GM18909 (cell line): ENCODE measurements at regions not wholly inside any gene's neighbourhood (a gene's known extent, or its start where the extent isn't known, plus 50 kb on each side); places are given as distances from the start of the nearest gene placed in this dataset.
"Not testable (repeated sequence)": the region's sequence is repeated elsewhere in the genome, so short reads cannot be mapped to it uniquely, and the experiment has no call there.

ENCODE experiments used
- ATAC-seq: cut with Tn5 transposase; IDR thresholded peaks from one replicate; pipeline ENCODE4 v1.9.1; 2021; ENCODE audit warnings: mild to moderate bottlenecking; ENCODE audit not compliant: unreplicated experiment, poor library complexity

DNA sequence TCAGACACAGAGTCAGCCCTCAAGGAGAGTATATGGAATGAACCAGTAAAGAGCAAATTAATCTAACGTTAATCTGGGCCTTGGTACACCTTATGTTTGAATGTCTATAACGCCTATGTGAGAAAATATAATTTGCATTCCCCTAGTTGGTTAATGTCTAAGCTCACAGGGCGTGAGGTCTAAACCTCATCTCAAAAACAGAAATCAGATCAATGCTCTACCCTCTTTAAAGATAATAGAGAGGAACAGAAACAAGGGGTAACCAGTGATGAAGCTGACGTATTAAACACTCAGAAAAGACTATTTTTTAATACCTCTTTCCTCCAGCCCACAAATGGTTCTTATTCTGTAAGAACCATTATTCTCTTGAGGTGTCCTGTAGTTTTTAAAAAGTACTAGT, 369.2 kb upstream of the NOCT start:
- ATAC-seq: peak; percentile 62

DNA sequence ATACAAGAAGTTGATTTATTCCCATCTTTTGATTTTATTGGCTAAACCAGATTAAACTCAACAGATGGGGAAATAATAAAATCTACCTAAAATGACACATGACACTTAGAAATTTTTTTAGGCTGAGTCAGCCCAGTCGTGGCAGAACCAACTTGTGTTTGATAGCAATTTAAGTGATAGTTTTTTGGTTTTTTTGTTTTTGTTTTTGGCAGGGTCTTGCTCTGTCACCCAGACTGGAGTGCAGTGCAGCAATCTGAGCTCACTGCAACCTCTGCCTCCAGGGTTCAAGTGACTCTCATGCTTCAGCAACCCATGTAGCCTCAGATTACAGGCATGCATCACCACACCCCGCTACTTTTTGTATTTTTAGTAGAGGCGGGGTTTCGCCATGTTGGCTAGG, 370.3 kb upstream of the NOCT start:
- no peak for ATAC-seq

DNA sequence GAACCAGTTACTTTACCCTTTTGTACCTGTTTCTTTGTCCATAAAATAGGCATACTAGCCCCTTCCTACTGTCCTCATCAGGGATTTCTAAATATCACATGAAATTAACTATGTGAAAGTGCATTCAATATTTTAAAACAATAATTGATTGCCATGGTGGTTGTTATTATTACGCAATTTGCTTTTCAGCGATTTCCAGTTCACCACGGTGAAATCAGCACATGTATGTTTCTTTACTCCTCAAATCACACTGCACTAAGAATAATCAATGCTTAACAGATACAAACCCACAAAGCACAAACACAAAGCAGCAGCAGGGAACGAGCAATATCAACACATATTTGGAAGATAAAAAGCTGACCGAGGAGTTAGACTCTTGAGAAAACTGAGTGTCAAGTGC, 371.3 kb upstream of the NOCT start:
- no peak for ATAC-seq

DNA sequence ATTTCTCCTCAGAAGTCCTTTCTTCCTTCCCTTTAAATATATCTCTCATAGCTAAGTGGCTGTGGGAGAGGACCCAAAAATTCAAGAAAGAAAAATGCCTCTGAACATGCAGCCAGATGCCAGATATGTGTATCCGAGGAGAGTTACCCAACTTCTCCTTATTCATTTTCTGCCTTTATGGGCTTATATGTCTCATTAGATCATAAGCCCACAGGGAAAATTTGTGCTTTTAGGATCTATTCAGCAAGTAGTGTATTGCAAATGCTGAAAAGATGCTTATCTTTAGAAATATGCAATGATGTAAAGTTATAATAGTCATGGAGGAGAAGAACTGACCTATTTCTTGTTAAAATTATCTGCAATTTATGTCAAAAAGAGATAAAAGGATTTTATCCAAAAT, 371.8 kb upstream of the NOCT start:
- no peak for ATAC-seq

DNA sequence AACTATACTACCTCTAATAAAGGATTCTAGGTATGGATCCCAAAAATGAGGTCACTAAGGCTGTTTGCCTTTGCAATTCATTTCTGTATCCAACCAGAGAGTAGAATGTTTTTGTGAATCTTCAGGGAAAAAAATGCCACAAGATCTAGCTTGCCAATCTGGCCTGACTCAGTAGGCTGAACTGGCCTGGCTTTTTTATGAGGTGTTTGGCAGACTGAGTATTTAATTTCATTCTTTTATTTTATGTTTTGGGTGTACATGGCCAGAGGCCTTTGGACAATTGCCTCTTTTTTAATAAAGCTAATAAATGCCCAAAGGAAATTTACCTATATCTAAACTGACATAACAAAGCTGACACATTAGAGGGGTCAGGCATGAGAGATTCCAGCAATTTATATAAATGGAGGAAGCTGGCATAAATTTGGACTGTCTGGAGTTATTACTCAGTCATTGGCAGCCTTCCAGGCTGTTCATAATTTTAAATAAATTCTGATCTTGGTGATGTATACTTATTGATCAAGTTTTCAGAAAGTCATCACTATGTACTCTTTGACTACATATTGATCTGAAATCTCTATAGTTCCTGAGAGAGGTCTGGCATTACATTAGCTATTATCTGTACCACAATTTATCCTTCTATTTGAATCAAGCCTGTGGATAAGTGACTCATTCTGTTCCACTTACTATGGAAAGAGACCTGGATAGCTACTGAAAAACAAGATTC, 376.4 kb upstream of the NOCT start:
- no peak for ATAC-seq

DNA sequence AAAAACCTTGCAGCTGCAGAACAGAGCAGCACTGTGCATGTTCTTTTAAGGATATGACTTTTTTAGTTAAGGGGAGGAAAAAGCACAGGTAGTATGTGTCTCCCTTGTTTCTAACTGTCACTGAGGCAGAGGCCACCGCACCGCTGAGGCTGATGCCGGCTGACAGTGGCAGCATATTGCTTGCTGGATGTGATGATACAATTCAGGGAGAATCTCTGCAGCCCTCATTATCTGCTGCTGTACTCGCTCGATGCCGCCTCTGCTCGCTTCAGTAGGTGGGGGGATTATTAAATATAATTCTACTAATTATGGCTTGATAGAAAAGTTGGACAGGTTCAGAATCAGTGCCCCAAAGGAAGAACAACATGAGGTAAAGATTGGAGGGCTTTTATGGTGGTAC, 378.8 kb upstream of the NOCT start:
- no peak for ATAC-seq

DNA sequence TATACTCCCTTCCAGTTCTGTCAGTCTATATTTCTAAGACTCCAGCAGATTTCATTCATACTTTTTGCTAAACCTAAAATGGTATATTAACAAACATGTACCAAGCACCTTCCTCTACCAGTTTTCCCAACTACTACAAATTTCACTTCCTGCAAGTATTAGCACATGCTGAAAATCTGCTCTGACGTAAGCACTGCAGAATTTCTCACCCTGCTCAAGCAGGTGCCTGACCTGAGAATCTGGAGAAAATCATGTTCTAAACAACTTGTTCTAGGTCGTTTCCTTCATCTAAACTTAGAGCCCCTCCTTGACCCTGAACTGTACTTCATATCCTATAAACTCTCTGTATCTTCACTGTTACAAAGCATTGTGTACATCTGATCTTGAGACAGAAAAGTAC, 380.7 kb upstream of the NOCT start:
- ATAC-seq: no peak

DNA sequence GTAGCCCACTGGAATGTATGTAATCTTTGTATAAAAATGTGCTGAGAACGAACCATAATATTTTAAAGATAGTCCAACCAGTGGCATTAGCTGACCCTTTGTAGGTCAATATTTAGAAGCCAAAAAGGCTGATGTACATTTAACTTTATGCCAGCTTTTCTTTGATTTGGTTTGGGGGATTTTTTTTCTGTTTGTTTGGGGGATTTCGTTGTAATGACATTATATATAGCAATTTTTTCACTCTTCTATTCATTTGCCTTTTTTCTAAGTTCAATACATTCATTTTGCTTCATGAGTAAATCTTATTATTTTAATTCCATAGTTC, 382.0 kb upstream of the NOCT start:
- no peak for ATAC-seq

DNA sequence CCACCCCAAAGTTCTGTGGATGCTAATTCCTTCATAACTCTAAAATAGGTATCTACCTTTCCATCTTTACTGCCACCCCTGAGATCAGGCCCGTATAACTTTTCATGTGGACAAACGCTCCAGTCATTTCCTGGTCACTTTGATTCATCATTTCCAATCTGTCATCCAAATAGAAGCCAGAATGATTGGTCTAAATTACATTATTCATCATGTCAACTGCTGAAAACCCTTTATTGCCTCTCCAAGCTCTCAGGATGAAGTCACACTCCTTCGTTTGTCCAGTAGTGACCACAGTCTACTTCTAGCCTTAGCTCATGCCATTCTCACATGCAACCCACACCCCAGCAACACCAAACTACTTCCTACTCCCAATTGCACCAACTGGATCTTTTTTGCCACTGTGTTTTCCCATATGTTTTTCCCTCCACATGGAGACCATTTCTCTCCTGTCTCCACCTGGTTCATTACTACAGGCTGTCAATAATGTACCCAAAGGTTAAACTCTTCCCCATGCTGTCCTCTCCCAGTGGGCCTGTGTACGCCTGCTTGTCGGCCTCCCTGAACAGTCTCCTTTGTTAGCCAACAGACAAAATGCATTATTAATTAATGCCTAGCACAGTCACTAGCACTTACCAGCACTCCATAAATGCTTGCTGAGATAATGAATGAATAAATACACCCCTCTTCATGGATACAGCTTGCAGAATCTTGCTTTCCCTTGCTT, 382.6 kb upstream of the NOCT start:
- ATAC-seq: no peak

DNA sequence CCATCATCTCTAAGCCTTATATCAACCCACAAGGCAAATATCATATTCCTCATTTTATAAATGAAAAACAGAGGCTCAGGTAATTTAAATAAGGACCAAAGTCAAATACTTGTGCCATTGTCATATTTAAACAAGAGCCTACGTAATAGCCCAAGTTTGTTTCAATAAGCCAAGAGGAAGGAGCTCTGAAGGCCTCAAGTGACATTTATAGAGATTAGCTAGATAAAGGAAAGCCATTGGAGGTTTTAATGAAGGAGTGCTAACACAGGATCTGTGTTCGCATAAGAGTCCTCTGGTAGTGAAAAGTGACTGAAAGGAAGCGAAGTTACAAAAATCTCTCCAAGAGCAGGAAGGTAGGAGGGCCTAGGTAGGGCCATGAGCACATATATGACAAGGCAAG, 384.9 kb upstream of the NOCT start:
- ATAC-seq: no peak

DNA sequence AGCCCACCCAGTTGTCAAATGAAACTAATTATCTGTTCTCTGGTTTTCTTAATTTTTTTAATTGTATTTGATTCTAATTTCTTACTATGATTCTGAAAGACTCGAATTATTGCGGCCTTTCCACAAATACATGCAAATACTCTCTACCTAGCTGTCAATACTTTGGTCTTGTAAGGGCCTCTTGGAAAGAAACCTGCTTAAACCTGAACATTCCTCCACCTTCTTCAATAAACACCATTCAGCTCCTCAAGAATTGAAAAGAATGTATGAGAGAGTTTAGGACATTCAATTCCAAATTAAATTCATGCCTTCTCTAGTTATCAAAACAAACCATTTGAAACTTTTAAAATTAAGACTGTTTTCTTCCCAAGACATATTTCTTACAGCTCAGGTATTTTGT, 385.9 kb upstream of the NOCT start:
- no peak for ATAC-seq

DNA sequence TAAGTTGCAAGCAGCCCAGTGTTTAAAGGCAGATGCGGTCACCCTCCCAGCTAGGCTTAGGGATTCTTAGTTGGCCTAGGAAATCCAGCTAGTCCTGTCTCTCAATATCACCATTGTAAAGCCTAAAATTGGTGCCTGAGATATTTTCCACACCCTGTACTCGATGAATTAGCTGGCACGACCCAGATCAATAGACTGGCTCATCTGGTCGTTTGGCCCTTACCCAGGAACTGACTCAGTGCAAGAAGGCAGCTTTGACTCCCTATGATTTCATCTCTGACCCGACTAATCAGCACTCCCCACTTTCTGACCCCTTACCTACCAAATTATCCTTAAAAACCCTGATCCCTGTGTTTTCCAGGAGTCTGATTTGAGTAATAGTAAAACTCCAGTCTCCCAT, 384.9 kb upstream of the SLC7A11 start:
- ATAC-seq: no peak

DNA sequence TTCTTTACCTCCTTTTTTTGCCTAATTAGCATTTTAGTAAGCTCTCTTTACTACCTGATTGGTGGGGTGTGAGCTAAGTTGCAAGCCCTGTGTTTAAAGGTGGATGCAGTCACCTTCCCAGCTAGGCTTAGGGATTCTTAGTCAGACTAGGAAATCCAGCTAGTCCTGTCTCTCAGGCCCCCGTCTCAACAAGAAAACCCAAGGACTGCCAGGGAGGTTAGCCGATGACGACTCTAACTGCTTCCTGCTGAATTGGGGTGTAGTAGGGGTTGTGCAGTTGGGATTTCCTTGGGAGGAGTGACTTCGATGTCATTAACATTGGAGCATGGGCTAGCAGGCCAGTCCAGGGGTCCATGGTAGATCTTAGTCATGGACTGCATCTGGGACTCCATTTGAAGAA, 380.2 kb upstream of the SLC7A11 start:
- ATAC-seq: not testable (repeated sequence)

DNA sequence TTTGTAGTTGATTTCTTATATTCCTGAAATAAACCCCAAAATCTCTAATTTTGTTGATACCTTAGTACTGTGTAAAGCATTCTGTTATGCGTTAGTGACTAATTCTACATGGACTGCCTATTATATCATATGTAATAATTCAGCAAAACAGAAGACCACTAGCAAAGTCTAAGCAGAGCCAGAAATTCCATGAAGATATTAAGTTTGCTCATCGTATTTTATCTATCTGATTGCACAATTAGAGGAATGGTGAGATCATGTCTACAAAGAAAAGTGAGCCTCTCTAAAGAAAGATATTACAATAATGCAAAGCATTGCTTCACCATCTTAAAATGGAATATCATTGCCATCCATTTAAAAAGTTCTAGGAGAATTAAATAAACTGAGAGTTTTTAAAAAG, 374.6 kb upstream of the SLC7A11 start:
- no peak for ATAC-seq

DNA sequence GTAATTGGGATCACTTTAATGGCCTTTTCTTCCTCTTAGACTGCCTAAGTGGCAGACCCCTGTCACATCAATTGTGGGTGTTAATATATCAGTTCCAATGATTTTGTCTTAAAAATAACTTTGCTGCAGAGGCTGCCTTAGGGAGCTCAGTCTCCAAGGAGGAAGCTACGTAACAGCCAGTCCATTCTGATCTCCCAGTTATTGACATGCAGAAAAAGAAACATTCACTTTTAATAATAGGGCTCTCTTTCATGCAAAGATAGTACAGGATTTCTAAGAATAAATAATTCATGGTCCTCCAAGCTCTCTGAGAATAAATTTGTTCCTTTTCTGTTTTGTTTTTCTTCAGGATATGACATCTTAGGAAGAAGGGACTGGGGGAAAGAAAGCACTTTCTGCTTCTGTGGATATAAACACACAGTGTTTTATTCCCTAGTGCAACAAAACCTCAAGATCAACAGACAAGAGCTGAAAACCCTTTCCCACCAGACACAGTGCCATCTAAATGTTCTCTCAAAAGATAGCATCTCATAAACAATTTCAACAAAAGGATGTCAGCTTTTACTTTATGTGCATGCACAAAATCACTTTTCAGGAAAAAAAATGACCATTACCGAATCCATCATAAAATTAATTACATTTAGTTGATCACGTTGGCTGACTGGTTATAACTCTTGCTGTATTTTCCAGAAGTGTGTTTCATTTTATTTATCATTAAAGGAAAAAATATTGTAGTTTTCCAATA, 372.4 kb upstream of the SLC7A11 start:
- no peak for ATAC-seq

DNA sequence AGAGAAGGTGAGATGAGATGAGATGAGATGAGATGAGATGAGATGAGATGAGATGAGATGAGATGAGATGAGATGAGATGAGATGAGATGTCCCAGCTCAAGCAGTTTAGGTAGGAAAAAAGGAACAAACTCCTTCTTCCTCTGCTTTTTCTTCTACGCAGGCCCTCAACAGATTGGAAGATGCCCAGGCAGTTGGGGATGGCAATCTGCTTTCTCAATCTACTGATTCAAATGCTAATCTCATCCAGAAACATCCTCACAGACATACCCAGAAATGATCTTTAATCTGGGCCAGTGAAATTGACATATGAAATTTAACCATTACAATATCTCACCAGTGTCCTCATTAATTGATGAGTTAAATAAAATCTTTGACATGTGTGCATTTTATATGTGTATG, 370.3 kb upstream of the SLC7A11 start:
- ATAC-seq: no peak

DNA sequence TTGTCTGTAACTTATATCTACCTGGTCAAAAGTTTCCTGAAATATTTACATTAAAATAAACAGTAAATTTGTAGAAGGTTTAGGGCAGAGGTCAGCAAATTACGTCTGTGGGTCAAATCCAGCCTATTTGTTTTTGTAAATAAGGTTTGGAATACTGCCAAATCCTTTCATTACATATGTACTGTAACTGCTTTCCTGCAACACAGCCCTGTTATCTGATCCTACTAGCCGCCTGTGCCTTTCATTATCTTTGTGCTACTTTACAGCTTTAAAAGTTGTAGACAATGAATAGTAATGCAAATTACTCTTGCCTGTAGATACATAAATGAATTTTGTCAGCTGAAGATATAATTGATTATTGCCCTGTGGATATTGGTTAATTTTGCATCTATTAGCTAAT, 369.6 kb upstream of the SLC7A11 start:
- ATAC-seq: no peak

DNA sequence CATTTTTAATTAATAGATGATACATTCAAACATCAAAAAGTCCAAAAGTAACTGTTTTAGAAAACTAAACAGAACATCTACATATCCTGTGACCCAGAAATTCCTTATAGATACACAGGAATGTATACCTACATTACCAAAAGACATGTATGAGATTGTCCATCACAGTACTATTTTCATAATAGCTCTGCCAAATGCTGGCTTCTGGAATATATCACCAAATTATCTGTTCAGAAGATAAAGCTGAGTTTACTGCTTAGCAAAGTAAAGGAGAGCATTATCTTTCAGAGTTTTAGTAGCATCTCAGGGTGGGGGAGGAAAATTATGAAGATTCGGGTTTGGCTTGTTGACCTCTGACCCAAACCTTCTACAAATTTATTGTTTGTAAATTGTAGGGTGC, 368.9 kb upstream of the SLC7A11 start:
- no peak for ATAC-seq

DNA sequence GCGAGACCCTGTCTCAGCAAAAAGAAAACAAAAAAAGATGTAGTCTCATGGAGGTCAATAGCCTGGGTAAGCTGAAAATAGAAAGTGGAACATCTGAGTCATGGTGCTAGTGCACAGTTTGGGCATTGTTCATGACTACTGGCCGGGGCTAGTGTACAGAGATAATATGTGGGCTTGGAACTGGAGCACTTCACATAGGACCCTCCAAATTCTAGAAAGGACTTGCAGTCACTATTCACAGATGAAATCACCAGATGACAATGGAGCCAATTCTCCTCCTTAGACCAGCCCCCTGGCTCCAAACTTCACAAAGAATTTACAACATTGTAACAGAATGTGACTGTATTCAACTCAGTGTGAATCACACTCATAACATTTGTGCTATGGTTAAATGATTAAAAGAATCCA, 367.8 kb upstream of the SLC7A11 start:
- ATAC-seq: peak; percentile 67

DNA sequence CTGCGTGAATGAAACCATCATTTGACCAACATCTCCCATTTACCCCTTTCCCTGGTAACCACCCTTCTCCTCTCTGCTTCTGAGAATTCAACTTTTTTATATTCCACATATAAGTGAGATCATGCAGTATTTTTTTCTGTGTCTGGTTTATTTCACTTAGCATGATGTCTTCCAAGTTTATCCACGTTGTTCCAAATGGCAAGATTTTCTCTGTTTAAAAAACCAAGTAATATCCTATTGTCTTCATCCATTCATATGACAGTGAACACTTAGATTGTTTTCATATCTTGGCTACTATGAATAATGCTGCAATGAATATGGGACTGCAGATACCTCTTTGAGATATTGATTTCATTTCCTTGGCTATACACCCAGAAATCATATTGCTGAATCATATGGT, 362.4 kb upstream of the SLC7A11 start:
- no peak for ATAC-seq

DNA sequence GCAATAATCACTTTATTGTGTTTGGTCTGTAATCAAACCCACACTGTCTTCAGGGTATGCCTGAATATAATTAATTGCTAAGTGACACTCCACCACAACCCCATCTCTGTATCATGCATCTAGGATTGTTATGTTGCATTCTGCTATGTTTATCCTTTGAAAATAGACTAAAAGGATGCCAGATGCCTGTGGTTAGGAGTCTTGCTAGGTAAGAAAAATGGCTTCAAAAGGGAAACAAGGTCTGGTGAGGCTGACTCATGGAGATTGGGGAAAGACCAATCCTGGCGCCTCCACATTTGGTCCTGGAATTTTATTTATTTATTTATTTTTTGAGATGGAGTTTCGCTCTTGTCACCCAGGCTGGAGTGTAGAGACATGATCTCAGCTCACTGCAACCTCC, 360.5 kb upstream of the SLC7A11 start:
- no peak for ATAC-seq

DNA sequence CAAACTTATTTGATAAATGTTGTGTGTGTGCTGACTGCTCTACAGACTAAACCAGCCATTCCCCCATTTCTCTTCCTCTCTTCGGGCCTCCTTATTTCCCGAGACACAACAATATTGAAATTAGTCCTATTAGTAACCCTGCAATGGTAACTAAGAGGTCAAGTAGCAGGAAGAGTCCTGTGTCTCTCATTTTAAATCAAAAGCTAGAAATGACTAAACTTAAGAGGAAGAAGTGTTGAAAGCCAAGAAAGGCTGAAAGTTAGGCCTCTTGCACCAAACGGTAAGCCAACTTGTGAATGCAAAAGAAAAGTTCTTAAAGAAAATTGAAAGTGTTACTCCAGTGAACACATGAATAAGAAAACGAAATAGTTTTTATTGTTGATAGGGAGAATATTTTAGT, 357.8 kb upstream of the SLC7A11 start:
- ATAC-seq: no peak
